CD4-positive, alpha-beta T cell treated with Interleukin-21 for 1 hour (primary cell): ENCODE measurements at regions not wholly inside any gene's neighbourhood (a gene's known extent, or its start where the extent isn't known, plus 50 kb on each side); places are given as distances from the start of the nearest gene placed in this dataset.
"Not testable (repeated sequence)": the region's sequence is repeated elsewhere in the genome, so short reads cannot be mapped to it uniquely, and the experiment has no call there.

Experiments
- DNase-seq: peaks from one replicate; pipeline ENCODE4 v3.0.0-alpha.2; 2020

- DNase-seq: no peak
These were observed 679.1 kb upstream of the COBL start for GRCh38 chr7:51995596-51996179.

- DNase-seq: no peak
These were observed 666.0 kb upstream of the COBL start for GRCh38 chr7:51982653-51983052.

GRCh38 chr7:51980812-51981211, 664.2 kb upstream of the COBL start:
- DNase-seq: no peak

GRCh38 chr7:51980313-51980712, 663.7 kb upstream of the COBL start:
- no peak for DNase-seq

GRCh38 chr7:51977913-51978312, 661.3 kb upstream of the COBL start:
- DNase-seq: no peak

GRCh38 chr7:51973939-51974338, 657.3 kb upstream of the COBL start:
- no peak for DNase-seq

- DNase-seq: no peak
These were observed 656.5 kb upstream of the COBL start for GRCh38 chr7:51973071-51973470.

GRCh38 chr7:51970961-51971665, 654.5 kb upstream of the COBL start:
- no peak for DNase-seq

- no peak for DNase-seq
These were observed 651.9 kb upstream of the COBL start for GRCh38 chr7:51968461-51968860.

- DNase-seq: no peak
These were observed 648.8 kb upstream of the COBL start for GRCh38 chr7:51965454-51965853.

- DNase-seq: no peak
These were observed 645.2 kb upstream of the COBL start for GRCh38 chr7:51961804-51962203.

GRCh38 chr7:51950813-51951212, 634.2 kb upstream of the COBL start:
- no peak for DNase-seq

- DNase-seq: no peak
These were observed 633.4 kb upstream of the COBL start for GRCh38 chr7:51949726-51950644.

GRCh38 chr7:51930834-51931233, 614.2 kb upstream of the COBL start:
- no peak for DNase-seq

GRCh38 chr7:51929818-51930217, 613.2 kb upstream of the COBL start:
- DNase-seq: no peak

GRCh38 chr7:51927738-51928137, 611.1 kb upstream of the COBL start:
- no peak for DNase-seq

GRCh38 chr7:51918581-51918980, 602.0 kb upstream of the COBL start:
- DNase-seq: no peak

- no peak for DNase-seq
These were observed 584.9 kb upstream of the COBL start for GRCh38 chr7:51901489-51901840.

- DNase-seq: not testable (repeated sequence)
These were observed 584.3 kb upstream of the COBL start for GRCh38 chr7:51900755-51901488.

GRCh38 chr7:51899611-51900010, 583.0 kb upstream of the COBL start:
- DNase-seq: no peak

- DNase-seq: no peak
These were observed 565.8 kb upstream of the COBL start for GRCh38 chr7:51882412-51882811.

- no peak for DNase-seq
These were observed 564.7 kb upstream of the COBL start for GRCh38 chr7:51881309-51881708.

- DNase-seq: no peak
These were observed 562.3 kb upstream of the COBL start for GRCh38 chr7:51878865-51879264.
